ENCODE measurements at regions not wholly inside any gene's neighbourhood (a gene's known extent, or its start where the extent isn't known, plus 50 kb on each side); places are given as distances from the start of the nearest gene placed in this dataset.

- TF ChIP-seq GATA2 (IDR thresholded peaks at IDR 0.05; ENCODE audit: low read depth, low read length), result no peak
- TF ChIP-seq GATA3 (IDR thresholded peaks at IDR 0.05; ENCODE audit: low read depth, low read length), result no peak
Measured at GRCh38 chr3:116785226-116785625, 75.6 kb downstream of the TUSC7 start.
